ENCODE measurements at regions not wholly inside any gene's neighbourhood (a gene's known extent, or its start where the extent isn't known, plus 50 kb on each side); places are given as distances from the start of the nearest gene placed in this dataset.

DNA sequence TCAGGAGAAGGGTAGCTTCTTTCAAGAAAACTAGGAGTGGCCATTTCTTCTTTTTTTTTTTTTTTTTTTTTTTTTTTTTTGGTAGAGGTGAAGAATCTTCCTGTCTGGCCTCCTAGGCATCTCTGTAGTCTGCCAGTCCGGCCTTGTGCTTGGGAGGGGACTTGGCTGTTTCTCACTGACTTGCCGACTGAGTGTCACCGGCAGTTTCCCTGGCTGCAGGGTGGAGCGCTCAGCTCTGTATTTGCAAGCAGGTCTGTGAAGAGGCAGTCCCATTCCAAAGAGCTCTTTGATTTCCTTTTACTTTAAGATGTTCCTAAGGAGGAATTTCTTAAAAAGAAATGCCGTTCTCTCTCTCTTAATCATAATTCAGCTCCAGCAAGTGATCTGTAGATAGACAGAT, 212.6 kb downstream of the ADRA2A start:
- no peak overlapping the region for H3K27ac ChIP-seq (ENCODE audit: low read depth, low read length)
- no peaks in the 10 kb centered on the region for H3K79me2 ChIP-seq (ENCODE audit: control insufficient read depth in 1 of 2, insufficient read depth in 2 of 2, low read length in 2 of 2)
- no peaks in the 10 kb centered on the region for H3K9me3 ChIP-seq (ENCODE audit: insufficient read depth in 2 of 2, low read depth in 1 of 2, low read length in 1 of 2)
- no peaks in the 10 kb centered on the region for H4K20me1 ChIP-seq (replicated peaks in 1 of 2; ENCODE audit: control insufficient read depth in 1 of 2, insufficient read depth in 2 of 2, low read length in 2 of 2)
- no peak overlapping the region for H2BK20ac ChIP-seq (ENCODE audit: low read length)
- no peak overlapping the region for H2BK15ac ChIP-seq (ENCODE audit: low read length)
- no peak overlapping the region for H2BK120ac ChIP-seq (replicated peaks; ENCODE audit: low read depth, low read length)
- H3K4me1 ChIP-seq (replicated peaks in 1 of 4; ENCODE audit: control insufficient read depth in 3 of 4, insufficient read depth in 4 of 4, low read length in 3 of 4) = no peaks in the 10 kb centered on the region
- no peak overlapping the region for H3K18ac ChIP-seq (ENCODE audit: extremely low read depth, low read length)
- H3K4ac ChIP-seq (replicated peaks; ENCODE audit: insufficient read length, low read depth, low read length) = no peak overlapping the region
- 86% methylated on average over 5 of the region's 5 CpGs; no CpG with 5 or more reads in 1 of the 2 experiments for WGBS, 2 experiments (ENCODE audit: extremely low coverage in 1 of 2, insufficient coverage in 1 of 2, insufficient read length in 1 of 2, insufficient replicate concordance in 2 of 2, low coverage in 1 of 2, low lambda C conversion rate in 2 of 2, missing lambda C conversion rate in 1 of 2)
- POLR2A ChIA-PET (ENCODE audit: partially characterized antibody) = no interaction called here
- CTCF ChIA-PET (ENCODE audit: partially characterized antibody) = interaction anchor here (0.7 to 2.7 kb wide), 5 partner anchors 12 to 218 kb away, joined by 3 to 14 read pairs (median 4); partner anchors contain the start of gene ADRA2A
- H4K91ac ChIP-seq (replicated peaks; ENCODE audit: insufficient read length, low read length) = no peak overlapping the region
- no peak overlapping the region for H3K14ac ChIP-seq (ENCODE audit: insufficient read length)
- no peak overlapping the region for H3K4me3 ChIP-seq (ENCODE audit: extremely low read depth in 1 of 4, insufficient read depth in 2 of 4, low read depth in 3 of 4, low read length in 4 of 4)
- H2AFZ ChIP-seq (ENCODE audit: low read length) = no peak overlapping the region
- H3K36me3 ChIP-seq (ENCODE audit: control insufficient read depth in 2 of 4, insufficient read depth in 4 of 4, low read length in 3 of 4) = no peaks in the 10 kb centered on the region
- H3K79me1 ChIP-seq (ENCODE audit: low read depth, low read length) = no peaks in the 10 kb centered on the region
- H3K23ac ChIP-seq (ENCODE audit: insufficient read length) = no peak overlapping the region
- H4K5ac ChIP-seq (ENCODE audit: insufficient read length, low read depth, low read length) = no peak overlapping the region
- DNase-seq (ENCODE audit: low read depth in 1 of 2, low spot score in 2 of 2) (no peak), FAIRE-seq (no peak)
- no peak overlapping the region for H3K56ac ChIP-seq (replicated peaks; ENCODE audit: insufficient read length, low read depth, low read length)
- H3K27me3 ChIP-seq (replicated peaks in 1 of 4; ENCODE audit: control insufficient read depth in 3 of 4, extremely low read depth in 1 of 4, insufficient read depth in 3 of 4, low read length in 3 of 4) = peaks cover 0 to 1% (median 0%) of the 10 kb centered on the region in 4 experiments; a peak in 1 of 7 replicates
- no peak overlapping the region for H2AK5ac ChIP-seq (ENCODE audit: low read depth, low read length)
- H3K4me2 ChIP-seq (ENCODE audit: insufficient read depth in 1 of 2, low read depth in 2 of 2, low read length in 2 of 2) = no peak overlapping the region
- no peak overlapping the region for H2BK5ac ChIP-seq (ENCODE audit: low read depth, low read length)
- H4K8ac ChIP-seq (ENCODE audit: extremely low read depth, insufficient read depth, low read length) = no peak overlapping the region
- H3K23me2 ChIP-seq (ENCODE audit: low read depth, low read length) = no peaks in the 10 kb centered on the region
- no peak overlapping the region for H2BK12ac ChIP-seq (ENCODE audit: low read depth, low read length)
- H3K9ac ChIP-seq (replicated peaks in 1 of 4; ENCODE audit: extremely low read depth in 1 of 4, low read depth in 3 of 4, low read length in 3 of 4) = no peak overlapping the region
- TF ChIP-seq CBX5 (IDR thresholded peaks at IDR 0.05; ENCODE audit: low read depth, low read length) (no peak), ATF2 (IDR thresholded peaks at IDR 0.05; ENCODE audit: low read length) (no peak), SAP30 (IDR thresholded peaks at IDR 0.05; ENCODE audit: insufficient read depth, insufficient replicate concordance, low read length) (no peak), SIRT6 (IDR thresholded peaks at IDR 0.05; ENCODE audit: low read length) (no peak), TAF7 (optimal IDR thresholded peaks at IDR 0.05; ENCODE audit: borderline replicate concordance, low read depth, low read length) (no peak), EZH2 (IDR thresholded peaks at IDR 0.05; ENCODE audit: low read depth, low read length, severe bottlenecking) (no peak)

Measured in H1 (cell line).